Fibroblast of villous mesenchyme (primary cell): ENCODE measurements at regions not wholly inside any gene's neighbourhood (a gene's known extent, or its start where the extent isn't known, plus 50 kb on each side); places are given as distances from the start of the nearest gene placed in this dataset.

Experiments used
- DNase-seq: peaks from one replicate; pipeline ENCODE4 v3.0.0-alpha.2; 2010; ENCODE audit warnings: low read depth
- H3K4me3 ChIP-seq: 2 replicates; pipeline ENCODE4 v1.5.1; 2011; ENCODE audit warnings: low read depth, mild to moderate bottlenecking, low read length
- CTCF ChIP-seq: IDR thresholded peaks from 2 replicates; pipeline ENCODE4 v1.5.1; 2012; ENCODE audit warnings: low read depth, mild to moderate bottlenecking, low read length; ENCODE audit not compliant: insufficient read depth

GRCh38 chr13:27014406-27015359, 156.9 kb downstream of the USP12 start:
- TF ChIP-seq CTCF = no peak
- H3K4me3 ChIP-seq = no peak overlapping the region
- DNase-seq = no peak

GRCh38 chr13:27012482-27013197, 159.0 kb downstream of the USP12 start:
- TF ChIP-seq CTCF = no peak
- no peak overlapping the region for H3K4me3 ChIP-seq
- DNase-seq = peak; percentile 97

- no peak for DNase-seq
- H3K4me3 ChIP-seq = no peak overlapping the region
- no peak for TF ChIP-seq CTCF
Measured at GRCh38 chr13:27011661-27012060, 159.9 kb downstream of the USP12 start.

GRCh38 chr13:27008733-27009132, 162.9 kb downstream of the USP12 start:
- no peak for DNase-seq
- no peak overlapping the region for H3K4me3 ChIP-seq
- no peak for TF ChIP-seq CTCF

- H3K4me3 ChIP-seq = peak overlapping the region; percentile 53
- DNase-seq = no peak
- no peak for TF ChIP-seq CTCF
Measured at GRCh38 chr13:27007166-27007565, 164.4 kb downstream of the USP12 start.

- DNase-seq = peak; percentile 44
- peak overlapping the region; percentile 53 for H3K4me3 ChIP-seq
- no peak for TF ChIP-seq CTCF
Measured at GRCh38 chr13:27006519-27007161, 165.0 kb downstream of the USP12 start.
